Suppressor macrophage (primary cell): ENCODE measurements at regions not wholly inside any gene's neighbourhood (a gene's known extent, or its start where the extent isn't known, plus 50 kb on each side); places are given as distances from the start of the nearest gene placed in this dataset.
"Not testable (repeated sequence)": the region's sequence is repeated elsewhere in the genome, so short reads cannot be mapped to it uniquely, and the experiment has no call there.

Experiments used
- DNase-seq, 4 experiments: peaks; one replicate each; pipeline ENCODE4 v3.0.0-alpha.2; 2020 to 2022

- DNase-seq = no peak
Observed at GRCh38 chr13:34172048-34172447, 354.1 kb downstream of the RFC3 start.

- DNase-seq = no peak
Observed at GRCh38 chr13:34174671-34175145, 356.8 kb downstream of the RFC3 start.

GRCh38 chr13:34175551-34175950 lies 357.6 kb downstream of the RFC3 start:
- DNase-seq = no peak

- no peak for DNase-seq
Observed at GRCh38 chr13:34176633-34177032, 358.7 kb downstream of the RFC3 start.

- no peak for DNase-seq
Observed at GRCh38 chr13:34179481-34179880, 361.5 kb downstream of the RFC3 start.

- no peak for DNase-seq
Observed at GRCh38 chr13:34179927-34180326, 362.0 kb downstream of the RFC3 start.

GRCh38 chr13:34181256-34181655 lies 363.3 kb downstream of the RFC3 start:
- not testable (repeated sequence) for DNase-seq

- no peak for DNase-seq
Observed at GRCh38 chr13:34189946-34190345, 372.0 kb downstream of the RFC3 start.

- no peak for DNase-seq
Observed at GRCh38 chr13:34201050-34201913, 383.3 kb downstream of the RFC3 start.

- no peak for DNase-seq
Observed at GRCh38 chr13:34207334-34207733, 389.4 kb downstream of the RFC3 start.

- no peak for DNase-seq
Observed at GRCh38 chr13:34207872-34208271, 389.9 kb downstream of the RFC3 start.

- DNase-seq = no peak
Observed at GRCh38 chr13:34208336-34208735, 390.4 kb downstream of the RFC3 start.

- DNase-seq = no peak
Observed at GRCh38 chr13:34210341-34210740, 392.4 kb downstream of the RFC3 start.

- DNase-seq = no peak
Observed at GRCh38 chr13:34214686-34215085, 396.7 kb downstream of the RFC3 start.

GRCh38 chr13:34216256-34216655 lies 398.3 kb downstream of the RFC3 start:
- DNase-seq = no peak

- DNase-seq = no peak
Observed at GRCh38 chr13:34217343-34218025, 399.5 kb downstream of the RFC3 start.

GRCh38 chr13:34223984-34224383 lies 406.0 kb downstream of the RFC3 start:
- no peak for DNase-seq

GRCh38 chr13:34224877-34225276 lies 406.9 kb downstream of the RFC3 start:
- no peak for DNase-seq

- no peak for DNase-seq
Observed at GRCh38 chr13:34230271-34230670, 412.3 kb downstream of the RFC3 start.

- DNase-seq = no peak
Observed at GRCh38 chr13:34241332-34241731, 423.4 kb downstream of the RFC3 start.

- DNase-seq = no peak
Observed at GRCh38 chr13:34243403-34243802, 425.5 kb downstream of the RFC3 start.

- DNase-seq = peak in 1 of 4 experiments; percentile 1
Observed at GRCh38 chr13:34246511-34246910, 428.6 kb downstream of the RFC3 start.

GRCh38 chr13:34247596-34247995 lies 429.6 kb downstream of the RFC3 start:
- no peak for DNase-seq

GRCh38 chr13:34249546-34250039 lies 431.6 kb downstream of the RFC3 start:
- DNase-seq = no peak
